ENCODE measurements at regions not wholly inside any gene's neighbourhood (a gene's known extent, or its start where the extent isn't known, plus 50 kb on each side); places are given as distances from the start of the nearest gene placed in this dataset.

GRCh38 chr9:31045810-31046209 lies 1338.6 kb upstream of the ACO1 start:
- TF ChIP-seq EZH2 (IDR thresholded peaks at IDR 0.05), result no peak
- TF ChIP-seq CTCF (IDR thresholded peaks at IDR 0.05), result no peak

All from neural progenitor cell (in vitro differentiated cells).